Body of pancreas (tissue), 4 donors: ENCODE measurements at regions not wholly inside any gene's neighbourhood (a gene's known extent, or its start where the extent isn't known, plus 50 kb on each side); places are given as distances from the start of the nearest gene placed in this dataset.

Source experiments
- ATAC-seq: fragments of 150-250 bp; one replicate; pipeline ENCODE4 v1.9.1; 2016
- DNase-seq, 4 donors: peaks; one replicate each; pipeline ENCODE4 v3.0.0-alpha.2; 2019
- H3K27ac ChIP-seq, 4 donors: fragments of 200-600 bp; sonication (generic); 1 replicate in 3 of 4; 2 replicates in 1 of 4; pipeline versions ENCODE4 v1.5.1 to v1.6.1; 2016 to 2019; ENCODE audit warnings: mild to moderate bottlenecking in 1 of 4, mixed read lengths in 1 of 4, moderate library complexity in 1 of 4
- H3K27me3 ChIP-seq, 2 donors: fragments of 200-600 bp; sonication (generic); one replicate each; pipeline ENCODE4 v1.6.0; 2016; ENCODE audit warnings: mild to moderate bottlenecking in 1 of 2
- H3K36me3 ChIP-seq, 2 donors: fragments of 200-600 bp; sonication (generic); replicated peaks in 1 of 2; 2 replicates each; pipeline ENCODE4 v1.5.1; 2016; ENCODE audit warnings: low read depth in 2 of 2; ENCODE audit not compliant: insufficient read depth in 1 of 2
- H3K4me1 ChIP-seq: fragments of 200-600 bp; sonication (generic); one replicate; pipeline ENCODE4 v1.6.0; 2016
- H3K4me3 ChIP-seq, 2 donors: fragments of 200-600 bp; sonication (generic); 1 replicate in 1 of 2; 2 replicates in 1 of 2; pipeline ENCODE4 v1.5.1; 2016 to 2019
- H3K9me3 ChIP-seq, 3 donors: fragments of 200-600 bp; sonication (generic); 1 replicate in 2 of 3; 2 replicates in 1 of 3; pipeline ENCODE4 v1.5.1; 2016
- CTCF ChIP-seq, 7 experiments: fragments of 450-650 bp in 4 of 7; fragments of 200-600 bp in 3 of 7; sonication (generic) in 3 of 7; IDR thresholded peaks; one replicate each; pipeline ENCODE4 v1.5.1; 2016 to 2019; ENCODE audit warnings: antibody characterized with exemption in 7 of 7
- POLR2A ChIP-seq, 3 donors: fragments of 450-650 bp; IDR thresholded peaks; one replicate each; pipeline ENCODE4 v1.6.1; 2016; ENCODE audit warnings: antibody characterized with exemption in 3 of 3, mild to moderate bottlenecking in 2 of 3
- WGBS, 2 donors: methylation state at CpG; one replicate each; pipeline ENCODE4 v1.1.5; 2017; 5-methylcytosine and 5-hydroxymethylcytosine counted together
- intact Hi-C: fragments of 100-400 bp; cut with DNase I; formaldehyde crosslinking; loops from one replicate; pipeline ENCODE4 v1.15.1; 2023

- no peaks in the 10 kb centered on the region for H3K9me3 ChIP-seq
- no peaks in the 10 kb centered on the region for H3K36me3 ChIP-seq
- H3K4me1 ChIP-seq, result peaks cover 4% of the 10 kb centered on the region
- H3K27ac ChIP-seq, result no peak overlapping the region
- H3K4me3 ChIP-seq, result no peak overlapping the region
- H3K27me3 ChIP-seq, result no peaks in the 10 kb centered on the region
- intact Hi-C loops, result no loop called here
- no peak for DNase-seq
- TF ChIP-seq POLR2A (IDR thresholded peaks at IDR 0.05) (no peak), CTCF (IDR thresholded peaks at IDR 0.05) (no peak)
- ATAC-seq, result no peak
- WGBS, 2 donors, result 83 to 89% methylated on average over 2 of the region's 2 CpGs
These were observed 509.3 kb upstream of the RGS18 start for GRCh38 chr1:191648939-191649338.

- ATAC-seq (no peak), DNase-seq (no peak)
- Histone ChIP-seq H3K4me3 (no peak overlapping the region), H3K27ac (no peak overlapping the region), H3K4me1 (no peaks in the 10 kb centered on the region), H3K36me3 (no peaks in the 10 kb centered on the region), H3K9me3 (no peaks in the 10 kb centered on the region), H3K27me3 (no peaks in the 10 kb centered on the region)
- 78 to 84% methylated on average over 1 of the region's 1 CpG for WGBS, 2 donors
- no peak for TF ChIP-seq POLR2A (IDR thresholded peaks at IDR 0.05)
- TF ChIP-seq CTCF (IDR thresholded peaks at IDR 0.05), result no peak
- intact Hi-C loops, result no loop called here
These were observed 496.2 kb upstream of the RGS18 start for GRCh38 chr1:191662051-191662450.

- 81 to 85% methylated on average over 1 of the region's 1 CpG for WGBS, 2 donors
- Histone ChIP-seq H3K4me1 (no peaks in the 10 kb centered on the region), H3K27me3 (no peaks in the 10 kb centered on the region), H3K27ac (no peak overlapping the region), H3K4me3 (no peak overlapping the region), H3K9me3 (no peaks in the 10 kb centered on the region), H3K36me3 (no peaks in the 10 kb centered on the region)
- ATAC-seq (no peak), DNase-seq (no peak)
- TF ChIP-seq CTCF (IDR thresholded peaks at IDR 0.05) (no peak), POLR2A (IDR thresholded peaks at IDR 0.05) (no peak)
- intact Hi-C loops, result no loop called here
These were observed 495.5 kb upstream of the RGS18 start for GRCh38 chr1:191662746-191663145.

- TF ChIP-seq CTCF (IDR thresholded peaks at IDR 0.05) (no peak), POLR2A (IDR thresholded peaks at IDR 0.05) (no peak)
- intact Hi-C loops, result no loop called here
- WGBS, 2 donors, result 77 to 82% methylated on average over 5 of the region's 5 CpGs
- H3K27me3 ChIP-seq, result no peaks in the 10 kb centered on the region
- no peaks in the 10 kb centered on the region for H3K36me3 ChIP-seq
- no peak overlapping the region for H3K27ac ChIP-seq
- no peak overlapping the region for H3K4me3 ChIP-seq
- H3K4me1 ChIP-seq, result no peaks in the 10 kb centered on the region
- ATAC-seq, result no peak
- no peak for DNase-seq
- no peaks in the 10 kb centered on the region for H3K9me3 ChIP-seq
These were observed 489.7 kb upstream of the RGS18 start for GRCh38 chr1:191668525-191668924.

- Histone ChIP-seq H3K4me3 (no peak overlapping the region), H3K27me3 (no peaks in the 10 kb centered on the region), H3K9me3 (no peaks in the 10 kb centered on the region), H3K27ac (no peak overlapping the region), H3K36me3 (no peaks in the 10 kb centered on the region), H3K4me1 (no peaks in the 10 kb centered on the region)
- DNase-seq (no peak), ATAC-seq (no peak)
- WGBS, 2 donors, result 76 to 78% methylated on average over 2 of the region's 2 CpGs
- intact Hi-C loops, result no loop called here
- TF ChIP-seq CTCF (IDR thresholded peaks at IDR 0.05), result no peak
- TF ChIP-seq POLR2A (IDR thresholded peaks at IDR 0.05), result no peak
These were observed 488.6 kb upstream of the RGS18 start for GRCh38 chr1:191669629-191670028.
